H1 (cell line): ENCODE measurements at regions not wholly inside any gene's neighbourhood (a gene's known extent, or its start where the extent isn't known, plus 50 kb on each side); places are given as distances from the start of the nearest gene placed in this dataset.

Experiments used
- CTCF ChIP-seq, 3 experiments: IDR thresholded peaks; 1 replicate in 2 of 3; 2 replicates in 1 of 3; pipeline versions ENCODE4 v1.5.1 to v1.6.1; 2011; ENCODE audit warnings: low read length in 3 of 3, mild to moderate bottlenecking in 3 of 3, inconsistent platforms in 2 of 3, low read depth in 1 of 3, moderate library complexity in 1 of 3; ENCODE audit not compliant: insufficient read depth in 1 of 3; ENCODE audit errors: control extremely low read depth in 1 of 3
- GABPA ChIP-seq: IDR thresholded peaks from 2 replicates; pipeline ENCODE4 v1.6.1; 2011; ENCODE audit warnings: mild to moderate bottlenecking, low read length, moderate library complexity, borderline replicate concordance; ENCODE audit not compliant: insufficient read depth
- MAFK ChIP-seq: IDR thresholded peaks from 2 replicates; pipeline ENCODE4 v1.6.1; 2012; ENCODE audit warnings: low read depth, mild to moderate bottlenecking, improper control_type of control experiment, low read length
- POLR2A ChIP-seq, 2 experiments: IDR thresholded peaks; 1 replicate in 1 of 2; 2 replicates in 1 of 2; pipeline ENCODE4 v1.6.1; 2011; ENCODE audit warnings: low read depth in 2 of 2, low read length in 2 of 2, mild to moderate bottlenecking in 2 of 2; ENCODE audit errors: control extremely low read depth in 1 of 2
- POLR2AphosphoS5 ChIP-seq: IDR thresholded peaks from 2 replicates; pipeline ENCODE4 v1.6.1; 2011; ENCODE audit warnings: low read depth, low read length
- RAD21 ChIP-seq, 2 experiments: IDR thresholded peaks in 1 of 2; conservative IDR thresholded peaks in 1 of 2; 2 replicates each; pipeline ENCODE4 v1.6.1; 2011; ENCODE audit warnings: low read depth in 2 of 2, low read length in 2 of 2, improper control_type of control experiment in 1 of 2, inconsistent platforms in 1 of 2, mild to moderate bottlenecking in 1 of 2, moderate library complexity in 1 of 2
- SAP30 ChIP-seq: fragments of 300-600 bp; sonication (generic); IDR thresholded peaks from 2 replicates; pipeline ENCODE4 v1.7.1; 2012; ENCODE audit warnings: low read length, moderate library complexity, mild to moderate bottlenecking, inconsistent platforms; ENCODE audit not compliant: insufficient read depth, insufficient replicate concordance
- YY1 ChIP-seq: IDR thresholded peaks from 2 replicates; pipeline ENCODE4 v1.6.1; 2011; ENCODE audit warnings: low read depth, mild to moderate bottlenecking, low read length

GRCh38 chr2:150729495-150729955, 242.1 kb upstream of the RND3 start:
- TF ChIP-seq POLR2AphosphoS5 = no peak
- TF ChIP-seq POLR2A (IDR thresholded peaks at IDR 0.05; ENCODE audit: control extremely low read depth in 1 of 2, low read depth in 2 of 2, low read length in 2 of 2) = no peak
- no peak for TF ChIP-seq YY1
- no peak for TF ChIP-seq RAD21 (IDR thresholded peaks at IDR 0.05 in 1 of 2, conservative IDR thresholded peaks at IDR 0.05 in 1 of 2; ENCODE audit: low read depth in 2 of 2, low read length in 2 of 2)
- no peak for TF ChIP-seq GABPA
- TF ChIP-seq CTCF (IDR thresholded peaks at IDR 0.05; ENCODE audit: control extremely low read depth in 1 of 3, insufficient read depth in 1 of 3, low read depth in 1 of 3, low read length in 3 of 3) = no peak
- TF ChIP-seq MAFK = no peak
- no peak for TF ChIP-seq SAP30
